Stomach (tissue), 8 donors: ENCODE measurements at regions not wholly inside any gene's neighbourhood (a gene's known extent, or its start where the extent isn't known, plus 50 kb on each side); places are given as distances from the start of the nearest gene placed in this dataset.

Experiments used
- DNase-seq, 2 donors: peaks; one replicate each; pipeline versions ENCODE4 v3.0.0 to v3.0.0-alpha.2; 2013 to 2019
- H3K27ac ChIP-seq, 5 donors: fragments of 200-600 bp in 4 of 5; sonication (generic) in 4 of 5; one replicate each; pipeline ENCODE4 v1.5.1; 2013 to 2019; ENCODE audit warnings: mild to moderate bottlenecking in 1 of 5, moderate library complexity in 1 of 5
- H3K27me3 ChIP-seq, 3 donors: fragments of 200-600 bp; sonication (generic); one replicate each; pipeline ENCODE4 v1.5.1; 2017 to 2019; ENCODE audit warnings: mixed run types in 1 of 3
- H3K36me3 ChIP-seq, 4 donors: fragments of 200-600 bp; sonication (generic); 1 replicate in 3 of 4; 2 replicates in 1 of 4; pipeline ENCODE4 v1.5.1; 2016 to 2019
- H3K4me1 ChIP-seq, 4 donors: fragments of 200-600 bp; sonication (generic); one replicate each; pipeline ENCODE4 v1.5.1; 2016 to 2019
- H3K4me3 ChIP-seq, 4 donors: fragments of 200-600 bp; sonication (generic) in 3 of 4; one replicate each; pipeline ENCODE4 v1.5.1; 2016 to 2019; ENCODE audit warnings: mild to moderate bottlenecking in 1 of 4
- H3K9me3 ChIP-seq, 4 donors: fragments of 200-600 bp; sonication (generic); one replicate each; pipeline ENCODE4 v1.5.1; 2016 to 2019
- CTCF ChIP-seq, 7 experiments: fragments of 450-650 bp in 4 of 7; fragments of 200-600 bp in 3 of 7; sonication (generic) in 3 of 7; IDR thresholded peaks; one replicate each; pipeline ENCODE4 v1.5.1; 2016 to 2019; ENCODE audit warnings: antibody characterized with exemption in 7 of 7, control low read depth in 2 of 7, mild to moderate bottlenecking in 1 of 7
- EP300 ChIP-seq: sonication (generic); formaldehyde crosslinking; IDR thresholded peaks from one replicate; pipeline ENCODE4 v1.6.1; 2017; ENCODE audit warnings: antibody characterized with exemption
- POLR2A ChIP-seq, 4 donors: fragments of 450-650 bp; IDR thresholded peaks; one replicate each; pipeline ENCODE4 v1.6.1; 2016; ENCODE audit warnings: antibody characterized with exemption in 4 of 4, control low read depth in 2 of 4, mild to moderate bottlenecking in 1 of 4, moderate library complexity in 1 of 4
- POLR2AphosphoS5 ChIP-seq, 3 donors: sonication (generic); formaldehyde crosslinking; IDR thresholded peaks; one replicate each; pipeline ENCODE4 v1.6.1; 2016; ENCODE audit warnings: antibody characterized with exemption in 3 of 3
- WGBS, 5 donors: extraction: QIAGEN DNeasy Blood & Tissue Kit in 3 of 5; methylation state at CpG; one replicate each; pipeline versions ENCODE4 v1.1.5 to v1.1.7; 2013 to 2018; 5-methylcytosine and 5-hydroxymethylcytosine counted together
- intact Hi-C: fragments of 100-400 bp; cut with DNase I; formaldehyde crosslinking; loops from one replicate; pipeline ENCODE4 v1.15.1; 2023; ENCODE audit warnings: low total_unique reads
- donor health status: healthy with polysubstance abuse.
- donor health status: Bipolar disorder and iron deficiency.
- donor health status: healthy.

GRCh38 chr4:181008164-181008563, 1235.0 kb upstream of the TENM3 start:
- H3K4me3 ChIP-seq = no peak overlapping the region
- 30 to 48% (median 41%) methylated on average over 4 of the region's 4 CpGs for WGBS, 5 donors
- no peaks in the 10 kb centered on the region for H3K9me3 ChIP-seq
- no peaks in the 10 kb centered on the region for H3K27me3 ChIP-seq
- TF ChIP-seq EP300 = no peak
- TF ChIP-seq POLR2A (IDR thresholded peaks at IDR 0.05) = no peak
- TF ChIP-seq POLR2AphosphoS5 (IDR thresholded peaks at IDR 0.05) = no peak
- TF ChIP-seq CTCF (IDR thresholded peaks at IDR 0.05) = no peak
- peak in 1 of 2 donors; percentile 10 for DNase-seq
- intact Hi-C loops = no loop called here
- peaks cover 0 to 7% (median 2%) of the 10 kb centered on the region in 4 donors for H3K4me1 ChIP-seq
- no peaks in the 10 kb centered on the region for H3K36me3 ChIP-seq
- H3K27ac ChIP-seq = no peak overlapping the region

- no peaks in the 10 kb centered on the region for H3K27me3 ChIP-seq
- H3K4me3 ChIP-seq = no peak overlapping the region
- intact Hi-C loops = no loop called here
- TF ChIP-seq POLR2AphosphoS5 (IDR thresholded peaks at IDR 0.05) = no peak
- no peak for TF ChIP-seq EP300
- no peak for TF ChIP-seq CTCF (IDR thresholded peaks at IDR 0.05)
- no peak for TF ChIP-seq POLR2A (IDR thresholded peaks at IDR 0.05)
- H3K4me1 ChIP-seq = peaks cover 0 to 3% (median 0%) of the 10 kb centered on the region in 4 donors
- H3K36me3 ChIP-seq = no peaks in the 10 kb centered on the region
- 81 to 85% (median 83%) methylated on average over 5 of the region's 5 CpGs for WGBS, 5 donors
- no peak overlapping the region for H3K27ac ChIP-seq
- no peak for DNase-seq
- H3K9me3 ChIP-seq = peaks cover 4 to 15% (median 7%) of the 10 kb centered on the region in 4 donors
These were observed 1230.0 kb upstream of the TENM3 start for GRCh38 chr4:181013162-181013561.

GRCh38 chr4:181017038-181017437, 1226.2 kb upstream of the TENM3 start:
- 77 to 93% (median 89%) methylated on average over 5 of the region's 5 CpGs for WGBS, 5 donors
- no peak overlapping the region for H3K4me3 ChIP-seq
- no peaks in the 10 kb centered on the region for H3K27me3 ChIP-seq
- DNase-seq = no peak
- H3K9me3 ChIP-seq = peaks cover 4 to 15% (median 7%) of the 10 kb centered on the region in 4 donors
- intact Hi-C loops = no loop called here
- TF ChIP-seq CTCF (IDR thresholded peaks at IDR 0.05) (no peak), EP300 (no peak), POLR2AphosphoS5 (IDR thresholded peaks at IDR 0.05) (no peak), POLR2A (IDR thresholded peaks at IDR 0.05) (no peak)
- H3K36me3 ChIP-seq = no peaks in the 10 kb centered on the region
- H3K27ac ChIP-seq = no peak overlapping the region
- H3K4me1 ChIP-seq = no peaks in the 10 kb centered on the region

- no peak overlapping the region for H3K4me3 ChIP-seq
- H3K4me1 ChIP-seq = no peaks in the 10 kb centered on the region
- H3K27me3 ChIP-seq = no peaks in the 10 kb centered on the region
- DNase-seq = no peak
- no peak for TF ChIP-seq EP300
- TF ChIP-seq CTCF (IDR thresholded peaks at IDR 0.05) = no peak
- TF ChIP-seq POLR2A (IDR thresholded peaks at IDR 0.05) = no peak
- TF ChIP-seq POLR2AphosphoS5 (IDR thresholded peaks at IDR 0.05) = no peak
- no peaks in the 10 kb centered on the region for H3K36me3 ChIP-seq
- H3K27ac ChIP-seq = no peak overlapping the region
- peaks cover 4 to 18% (median 7%) of the 10 kb centered on the region in 4 donors for H3K9me3 ChIP-seq
- 40 to 64% (median 56%) methylated on average over 4 of the region's 4 CpGs for WGBS, 5 donors
- intact Hi-C loops = no loop called here
These were observed 1224.7 kb upstream of the TENM3 start for GRCh38 chr4:181018472-181018871.
